Tibial nerve (tissue), 4 donors: ENCODE measurements at regions not wholly inside any gene's neighbourhood (a gene's known extent, or its start where the extent isn't known, plus 50 kb on each side); places are given as distances from the start of the nearest gene placed in this dataset.

Source experiments
- CTCF ChIP-seq, 5 experiments: fragments of 200-600 bp in 3 of 5; fragments of 450-650 bp in 2 of 5; sonication (generic) in 3 of 5; IDR thresholded peaks; one replicate each; pipeline ENCODE4 v1.5.1; 2016 to 2019; ENCODE audit warnings: antibody characterized with exemption in 5 of 5, mild to moderate bottlenecking in 3 of 5, moderate library complexity in 2 of 5
- EP300 ChIP-seq, 2 donors: sonication (generic); formaldehyde crosslinking; IDR thresholded peaks; one replicate each; pipeline ENCODE4 v1.6.1; 2017; ENCODE audit warnings: antibody characterized with exemption in 2 of 2, mild to moderate bottlenecking in 1 of 2
- POLR2A ChIP-seq, 2 donors: fragments of 450-650 bp; IDR thresholded peaks; one replicate each; pipeline ENCODE4 v1.6.1; 2017; ENCODE audit warnings: antibody characterized with exemption in 2 of 2, mild to moderate bottlenecking in 2 of 2, moderate library complexity in 2 of 2

- TF ChIP-seq CTCF (IDR thresholded peaks at IDR 0.05) (no peak), EP300 (IDR thresholded peaks at IDR 0.05) (no peak), POLR2A (IDR thresholded peaks at IDR 0.05) (no peak)
Observed at GRCh38 chr4:128623508-128624215, 185.8 kb upstream of the JADE1 start.
